ENCODE measurements at regions not wholly inside any gene's neighbourhood (a gene's known extent, or its start where the extent isn't known, plus 50 kb on each side); places are given as distances from the start of the nearest gene placed in this dataset.

- Histone ChIP-seq H3K36me3 (no peaks in the 10 kb centered on the region), H3K4me1 (ENCODE audit: insufficient read depth) (no peaks in the 10 kb centered on the region), H3K27me3 (no peaks in the 10 kb centered on the region), H3K9me3 (no peaks in the 10 kb centered on the region), H3K27ac (no peak overlapping the region), H3K4me3 (no peak overlapping the region)
- intact Hi-C loops (cut with DNase I), result no loop called here
- no peak for TF ChIP-seq POLR2A (IDR thresholded peaks at IDR 0.05)
- TF ChIP-seq EP300 (IDR thresholded peaks at IDR 0.05), result no peak
- no peak for TF ChIP-seq CTCF (IDR thresholded peaks at IDR 0.05)
- no peak for DNase-seq
- WGBS, 3 donors, result 83 to 92% (median 87%) methylated on average over 2 of the region's 2 CpGs
These were observed 942.9 kb downstream of the TBC1D22A start for GRCh38 chr22:47705350-47705749.

GRCh38 chr22:47698906-47699305, 936.5 kb downstream of the TBC1D22A start:
- DNase-seq, result no peak
- no peaks in the 10 kb centered on the region for H3K4me1 ChIP-seq (ENCODE audit: insufficient read depth)
- WGBS, 3 donors, result 82 to 89% (median 83%) methylated on average over 8 of the region's 8 CpGs
- no peak overlapping the region for H3K4me3 ChIP-seq
- H3K9me3 ChIP-seq, result no peaks in the 10 kb centered on the region
- TF ChIP-seq POLR2A (IDR thresholded peaks at IDR 0.05) (no peak), CTCF (IDR thresholded peaks at IDR 0.05) (no peak), EP300 (IDR thresholded peaks at IDR 0.05) (no peak)
- H3K27ac ChIP-seq, result no peak overlapping the region
- intact Hi-C loops (cut with DNase I), result no loop called here
- H3K27me3 ChIP-seq, result no peaks in the 10 kb centered on the region
- no peaks in the 10 kb centered on the region for H3K36me3 ChIP-seq

- no peak for DNase-seq
- WGBS, 3 donors, result 70 to 82% (median 74%) methylated on average over 1 of the region's 1 CpG
- H3K27ac ChIP-seq, result no peak overlapping the region
- TF ChIP-seq EP300 (IDR thresholded peaks at IDR 0.05), result no peak
- no peak for TF ChIP-seq POLR2A (IDR thresholded peaks at IDR 0.05)
- no peak for TF ChIP-seq CTCF (IDR thresholded peaks at IDR 0.05)
- no peaks in the 10 kb centered on the region for H3K4me1 ChIP-seq (ENCODE audit: insufficient read depth)
- H3K27me3 ChIP-seq, result no peaks in the 10 kb centered on the region
- H3K4me3 ChIP-seq, result no peak overlapping the region
- intact Hi-C loops (cut with DNase I), result no loop called here
- no peaks in the 10 kb centered on the region for H3K9me3 ChIP-seq
- H3K36me3 ChIP-seq, result no peaks in the 10 kb centered on the region
These were observed 935.4 kb downstream of the TBC1D22A start for GRCh38 chr22:47697861-47698260.

- Histone ChIP-seq H3K4me1 (ENCODE audit: insufficient read depth) (no peaks in the 10 kb centered on the region), H3K27me3 (no peaks in the 10 kb centered on the region), H3K27ac (no peak overlapping the region), H3K36me3 (no peaks in the 10 kb centered on the region), H3K9me3 (no peaks in the 10 kb centered on the region), H3K4me3 (no peak overlapping the region)
- no peak for DNase-seq
- TF ChIP-seq EP300 (IDR thresholded peaks at IDR 0.05), result no peak
- no peak for TF ChIP-seq CTCF (IDR thresholded peaks at IDR 0.05)
- TF ChIP-seq POLR2A (IDR thresholded peaks at IDR 0.05), result no peak
- intact Hi-C loops (cut with DNase I), result no loop called here
- WGBS, 3 donors, result 41 to 54% (median 43%) methylated on average over 3 of the region's 3 CpGs
These were observed 934.3 kb downstream of the TBC1D22A start for GRCh38 chr22:47696776-47697175.

- no peak for DNase-seq
- no peaks in the 10 kb centered on the region for H3K27me3 ChIP-seq
- H3K9me3 ChIP-seq, result no peaks in the 10 kb centered on the region
- intact Hi-C loops (cut with DNase I), result no loop called here
- TF ChIP-seq POLR2A (IDR thresholded peaks at IDR 0.05) (no peak), CTCF (IDR thresholded peaks at IDR 0.05) (no peak), EP300 (IDR thresholded peaks at IDR 0.05) (no peak)
- H3K4me3 ChIP-seq, result no peak overlapping the region
- no peak overlapping the region for H3K27ac ChIP-seq
- 92 to 93% (median 93%) methylated on average over 5 of the region's 5 CpGs for WGBS, 3 donors
- H3K4me1 ChIP-seq (ENCODE audit: insufficient read depth), result no peaks in the 10 kb centered on the region
- H3K36me3 ChIP-seq, result no peaks in the 10 kb centered on the region
These were observed 932.7 kb downstream of the TBC1D22A start for GRCh38 chr22:47695176-47695575.
